ENCODE measurements at regions not wholly inside any gene's neighbourhood (a gene's known extent, or its start where the extent isn't known, plus 50 kb on each side); places are given as distances from the start of the nearest gene placed in this dataset.

GRCh38 chr3:194221336-194221735 is 85.4 kb downstream of the HES1 start:
- TF ChIP-seq CTCF (conservative IDR thresholded peaks at IDR 0.05; ENCODE audit: low read length) (no peak), EZH2phosphoT487 (IDR thresholded peaks at IDR 0.05; ENCODE audit: borderline replicate concordance, low read depth, low read length) (no peak)
